ENCODE measurements at regions not wholly inside any gene's neighbourhood (a gene's known extent, or its start where the extent isn't known, plus 50 kb on each side); places are given as distances from the start of the nearest gene placed in this dataset.
A peak's percentile ranks its signal among the peaks of the same experiment; 100 is the strongest.

DNA sequence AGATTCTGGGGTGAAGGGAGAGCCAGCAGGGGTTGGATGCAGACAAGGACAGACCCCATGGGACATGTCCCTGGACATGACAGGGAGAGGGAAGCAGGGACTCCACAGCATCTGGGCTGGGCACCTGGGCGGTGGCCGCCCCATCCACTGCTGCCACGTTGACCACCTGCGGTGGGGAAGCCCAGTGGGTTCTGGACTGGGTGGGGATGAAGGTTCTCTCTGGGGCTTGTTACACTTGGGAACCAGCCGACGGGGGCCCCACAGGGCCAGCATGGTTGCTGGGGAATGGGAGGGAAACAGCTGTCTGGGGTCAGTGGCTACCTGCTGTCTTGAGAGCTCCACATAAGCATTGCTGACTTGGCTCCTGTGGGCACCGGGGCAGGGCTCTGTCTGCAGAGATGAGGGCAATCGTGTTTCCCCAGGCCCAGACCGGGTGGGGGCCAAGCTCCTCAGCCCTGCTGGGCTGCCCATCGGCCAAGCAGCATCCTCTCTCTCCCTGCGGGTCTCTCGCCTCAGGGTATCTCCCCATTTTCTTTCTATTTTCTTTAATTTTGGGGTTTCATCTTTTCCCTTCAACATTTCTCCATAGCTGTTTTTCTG, 443.6 kb upstream of the PFKP start:
- H3K14ac ChIP-seq (ENCODE audit: low read length in 2 of 2): no peak overlapping the region
- 85% methylated on average over 11 of the region's 12 CpGs for WGBS
- no peak overlapping the region for H3K23ac ChIP-seq (ENCODE audit: low read length in 2 of 2)
- H3K4ac ChIP-seq (ENCODE audit: low read depth in 1 of 2, low read length in 2 of 2): no peak overlapping the region
- H3K36me3 ChIP-seq (ENCODE audit: control insufficient read depth in 1 of 2, insufficient read depth in 2 of 2, low read depth in 1 of 2, low read length in 2 of 2): no peaks in the 10 kb centered on the region
- no peak overlapping the region for H3K18ac ChIP-seq (ENCODE audit: low read depth in 1 of 2, low read length in 2 of 2)
- DNase-seq: no peak
- no peak overlapping the region for H2AK5ac ChIP-seq (ENCODE audit: low read length, severe bottlenecking)
- no peak overlapping the region for H2BK5ac ChIP-seq (ENCODE audit: low read depth, low read length, poor library complexity, severe bottlenecking)
- H3K79me1 ChIP-seq (replicated peaks; ENCODE audit: low read length, poor library complexity, severe bottlenecking): no peaks in the 10 kb centered on the region
- H2BK15ac ChIP-seq (ENCODE audit: low read depth, poor library complexity, severe bottlenecking): no peak overlapping the region
- no peak overlapping the region for H3K4me2 ChIP-seq (ENCODE audit: low read length, poor library complexity, severe bottlenecking)
- H3K27ac ChIP-seq (ENCODE audit: low read length, poor library complexity, severe bottlenecking): no peak overlapping the region
- H3K9ac ChIP-seq (ENCODE audit: low read length): no peak overlapping the region
- H2BK12ac ChIP-seq (ENCODE audit: low read length in 2 of 2): no peak overlapping the region
- no peaks in the 10 kb centered on the region for H3K27me3 ChIP-seq (ENCODE audit: control insufficient read depth in 1 of 2, insufficient read depth in 1 of 2, low read length in 2 of 2)
- H4K91ac ChIP-seq (ENCODE audit: low read length): no peak overlapping the region
- H3K9me3 ChIP-seq (ENCODE audit: control insufficient read depth, low read length): no peaks in the 10 kb centered on the region
- H2AFZ ChIP-seq (ENCODE audit: low read depth, low read length): no peak overlapping the region
- no peak overlapping the region for H2BK120ac ChIP-seq (ENCODE audit: low read depth, low read length)
- H3K4me3 ChIP-seq (ENCODE audit: insufficient read depth in 1 of 2, low read depth in 1 of 2, low read length in 2 of 2): no peak overlapping the region
- peak overlapping the region; percentile 2 for H4K8ac ChIP-seq (ENCODE audit: low read length)
- H3K4me1 ChIP-seq (ENCODE audit: control insufficient read depth, insufficient read depth, low read depth, low read length): peaks cover 1% of the 10 kb centered on the region

DNA sequence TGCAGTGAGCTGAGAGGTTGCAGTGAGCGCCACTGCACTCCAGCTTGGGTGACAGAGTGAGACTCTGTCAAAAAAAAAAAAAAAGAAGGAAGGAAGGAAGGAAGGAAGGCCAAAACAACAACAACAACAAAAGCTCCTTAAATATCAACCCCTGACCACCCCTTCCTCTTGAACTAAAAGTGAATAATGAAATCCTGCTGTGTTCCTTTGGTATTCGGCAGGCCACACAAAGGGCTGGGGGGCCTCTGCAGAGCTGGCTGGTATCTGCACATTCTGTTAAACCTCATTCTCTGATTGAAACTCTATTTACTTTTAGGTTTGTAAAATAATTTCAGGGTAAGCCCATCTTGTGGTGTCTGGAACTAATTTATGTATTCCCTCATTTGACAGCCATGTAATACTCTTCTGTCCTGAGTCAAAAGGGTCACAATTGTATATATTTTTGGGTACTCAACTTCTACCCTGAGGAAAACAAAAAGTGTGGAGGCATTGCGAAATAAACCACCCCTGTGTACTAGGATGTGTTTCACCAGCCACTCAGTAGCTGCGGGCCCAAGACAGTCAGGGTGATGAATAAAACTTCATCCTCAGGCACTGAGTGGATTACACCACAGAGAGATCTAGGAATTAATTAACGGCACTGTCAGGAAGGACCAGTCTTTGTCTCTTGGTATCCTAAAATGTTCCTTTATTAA, 446.4 kb upstream of the PFKP start:
- Histone ChIP-seq H2BK120ac (ENCODE audit: low read depth, low read length) (no peak overlapping the region), H3K14ac (ENCODE audit: low read length in 2 of 2) (no peak overlapping the region), H4K91ac (ENCODE audit: low read length) (no peak overlapping the region), H3K23ac (ENCODE audit: low read length in 2 of 2) (no peak overlapping the region), H3K9ac (ENCODE audit: low read length) (no peak overlapping the region), H2BK12ac (ENCODE audit: low read length in 2 of 2) (no peak overlapping the region), H3K9me3 (ENCODE audit: control insufficient read depth, low read length) (no peaks in the 10 kb centered on the region), H2AFZ (ENCODE audit: low read depth, low read length) (no peak overlapping the region), H3K4me2 (ENCODE audit: low read length, poor library complexity, severe bottlenecking) (no peak overlapping the region), H3K36me3 (ENCODE audit: control insufficient read depth in 1 of 2, insufficient read depth in 2 of 2, low read depth in 1 of 2, low read length in 2 of 2) (no peaks in the 10 kb centered on the region), H4K8ac (ENCODE audit: low read length) (no peak overlapping the region), H2AK5ac (ENCODE audit: low read length, severe bottlenecking) (no peak overlapping the region), H3K4me3 (ENCODE audit: insufficient read depth in 1 of 2, low read depth in 1 of 2, low read length in 2 of 2) (no peak overlapping the region), H2BK5ac (ENCODE audit: low read depth, low read length, poor library complexity, severe bottlenecking) (no peak overlapping the region), H3K27me3 (ENCODE audit: control insufficient read depth in 1 of 2, insufficient read depth in 1 of 2, low read length in 2 of 2) (no peaks in the 10 kb centered on the region), H3K27ac (ENCODE audit: low read length, poor library complexity, severe bottlenecking) (no peak overlapping the region), H3K79me1 (replicated peaks; ENCODE audit: low read length, poor library complexity, severe bottlenecking) (no peaks in the 10 kb centered on the region), H3K4ac (ENCODE audit: low read depth in 1 of 2, low read length in 2 of 2) (no peak overlapping the region), H3K4me1 (ENCODE audit: control insufficient read depth, insufficient read depth, low read depth, low read length) (no peaks in the 10 kb centered on the region), H3K18ac (ENCODE audit: low read depth in 1 of 2, low read length in 2 of 2) (no peak overlapping the region), H2BK15ac (ENCODE audit: low read depth, poor library complexity, severe bottlenecking) (no peak overlapping the region)
- 44% methylated on average over 4 of the region's 5 CpGs for WGBS
- peak; percentile 47 for DNase-seq

DNA sequence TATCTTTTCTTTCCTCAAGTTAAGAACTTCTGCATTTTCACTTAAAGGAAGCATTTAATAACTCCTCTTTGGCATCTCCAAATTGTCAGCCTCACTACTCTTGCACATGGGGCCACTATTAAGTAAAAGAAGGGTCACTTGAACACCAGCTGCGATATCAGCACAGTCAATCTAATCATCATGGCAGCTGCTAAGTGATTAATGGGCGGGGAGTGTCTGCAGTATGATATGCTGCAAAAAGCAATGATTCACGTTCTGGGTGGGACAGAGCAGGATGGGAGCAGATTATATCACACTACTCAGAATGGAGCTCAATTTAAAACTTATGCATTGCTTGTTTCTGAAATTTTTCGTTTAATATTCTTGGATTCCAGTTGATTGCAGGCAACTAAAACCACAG, 447.4 kb upstream of the PFKP start:
- H3K27me3 ChIP-seq (ENCODE audit: control insufficient read depth in 1 of 2, insufficient read depth in 1 of 2, low read length in 2 of 2): no peaks in the 10 kb centered on the region
- H2BK5ac ChIP-seq (ENCODE audit: low read depth, low read length, poor library complexity, severe bottlenecking): no peak overlapping the region
- no peak overlapping the region for H3K18ac ChIP-seq (ENCODE audit: low read depth in 1 of 2, low read length in 2 of 2)
- no peak overlapping the region for H3K27ac ChIP-seq (ENCODE audit: low read length, poor library complexity, severe bottlenecking)
- H3K9me3 ChIP-seq (ENCODE audit: control insufficient read depth, low read length): no peaks in the 10 kb centered on the region
- no peaks in the 10 kb centered on the region for H3K36me3 ChIP-seq (ENCODE audit: control insufficient read depth in 1 of 2, insufficient read depth in 2 of 2, low read depth in 1 of 2, low read length in 2 of 2)
- H3K14ac ChIP-seq (ENCODE audit: low read length in 2 of 2): no peak overlapping the region
- no peak overlapping the region for H3K23ac ChIP-seq (ENCODE audit: low read length in 2 of 2)
- H3K4me3 ChIP-seq (ENCODE audit: insufficient read depth in 1 of 2, low read depth in 1 of 2, low read length in 2 of 2): no peak overlapping the region
- H3K4ac ChIP-seq (ENCODE audit: low read depth in 1 of 2, low read length in 2 of 2): no peak overlapping the region
- H3K4me1 ChIP-seq (ENCODE audit: control insufficient read depth, insufficient read depth, low read depth, low read length): no peaks in the 10 kb centered on the region
- no peak overlapping the region for H4K91ac ChIP-seq (ENCODE audit: low read length)
- H3K79me1 ChIP-seq (replicated peaks; ENCODE audit: low read length, poor library complexity, severe bottlenecking): no peaks in the 10 kb centered on the region
- no peak overlapping the region for H4K8ac ChIP-seq (ENCODE audit: low read length)
- H2AK5ac ChIP-seq (ENCODE audit: low read length, severe bottlenecking): no peak overlapping the region
- H3K4me2 ChIP-seq (ENCODE audit: low read length, poor library complexity, severe bottlenecking): no peak overlapping the region
- H3K9ac ChIP-seq (ENCODE audit: low read length): no peak overlapping the region
- no peak overlapping the region for H2BK12ac ChIP-seq (ENCODE audit: low read length in 2 of 2)
- H2BK120ac ChIP-seq (ENCODE audit: low read depth, low read length): no peak overlapping the region
- peak; percentile 26 for DNase-seq
- no peak overlapping the region for H2AFZ ChIP-seq (ENCODE audit: low read depth, low read length)
- WGBS: 74% methylated on average over 3 of the region's 4 CpGs
- H2BK15ac ChIP-seq (ENCODE audit: low read depth, poor library complexity, severe bottlenecking): no peak overlapping the region

DNA sequence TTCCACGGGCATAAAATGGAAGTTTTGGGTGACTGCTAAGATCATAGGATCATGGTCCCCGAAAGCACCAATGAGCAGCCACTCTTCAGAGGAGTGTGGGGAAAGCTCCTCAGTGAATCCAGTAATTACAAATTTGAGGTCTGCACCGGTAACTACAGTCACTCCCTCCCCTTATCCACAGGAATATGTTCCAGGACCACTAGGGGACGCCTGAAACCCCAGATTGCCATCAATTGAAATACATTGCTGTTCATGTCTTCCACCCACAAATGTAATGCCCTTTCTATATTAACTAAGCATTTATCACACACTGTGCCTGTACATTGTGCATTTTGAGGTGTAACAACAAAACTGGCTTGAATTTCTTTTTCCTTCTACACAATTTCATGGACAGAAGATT, 447.9 kb upstream of the PFKP start:
- peak; percentile 48 for DNase-seq
- Histone ChIP-seq H3K79me1 (replicated peaks; ENCODE audit: low read length, poor library complexity, severe bottlenecking) (no peaks in the 10 kb centered on the region), H4K8ac (ENCODE audit: low read length) (no peak overlapping the region), H3K4me1 (ENCODE audit: control insufficient read depth, insufficient read depth, low read depth, low read length) (no peaks in the 10 kb centered on the region), H3K4ac (ENCODE audit: low read depth in 1 of 2, low read length in 2 of 2) (no peak overlapping the region), H3K4me3 (ENCODE audit: insufficient read depth in 1 of 2, low read depth in 1 of 2, low read length in 2 of 2) (no peak overlapping the region), H2AFZ (ENCODE audit: low read depth, low read length) (no peak overlapping the region), H2BK5ac (ENCODE audit: low read depth, low read length, poor library complexity, severe bottlenecking) (no peak overlapping the region), H3K27ac (ENCODE audit: low read length, poor library complexity, severe bottlenecking) (no peak overlapping the region), H2BK15ac (ENCODE audit: low read depth, poor library complexity, severe bottlenecking) (no peak overlapping the region), H3K36me3 (ENCODE audit: control insufficient read depth in 1 of 2, insufficient read depth in 2 of 2, low read depth in 1 of 2, low read length in 2 of 2) (no peaks in the 10 kb centered on the region), H4K91ac (ENCODE audit: low read length) (no peak overlapping the region), H3K18ac (ENCODE audit: low read depth in 1 of 2, low read length in 2 of 2) (no peak overlapping the region), H2BK12ac (ENCODE audit: low read length in 2 of 2) (no peak overlapping the region), H3K9me3 (ENCODE audit: control insufficient read depth, low read length) (no peaks in the 10 kb centered on the region), H3K27me3 (ENCODE audit: control insufficient read depth in 1 of 2, insufficient read depth in 1 of 2, low read length in 2 of 2) (no peaks in the 10 kb centered on the region), H2BK120ac (ENCODE audit: low read depth, low read length) (no peak overlapping the region), H3K4me2 (ENCODE audit: low read length, poor library complexity, severe bottlenecking) (no peak overlapping the region), H3K14ac (ENCODE audit: low read length in 2 of 2) (no peak overlapping the region), H2AK5ac (ENCODE audit: low read length, severe bottlenecking) (no peak overlapping the region), H3K23ac (ENCODE audit: low read length in 2 of 2) (no peak overlapping the region), H3K9ac (ENCODE audit: low read length) (no peak overlapping the region)
- WGBS: 40% methylated on average over 4 of the region's 4 CpGs

Measured in mesenchymal stem cell (in vitro differentiated cells and primary cell).